ENCODE measurements at regions not wholly inside any gene's neighbourhood (a gene's known extent, or its start where the extent isn't known, plus 50 kb on each side); places are given as distances from the start of the nearest gene placed in this dataset.

- TF ChIP-seq RAD21 (IDR thresholded peaks at IDR 0.05; ENCODE audit: low read depth) (no peak), TAF1 (IDR thresholded peaks at IDR 0.05; ENCODE audit: low read depth) (no peak), CEBPB (IDR thresholded peaks at IDR 0.05) (no peak), TEAD4 (IDR thresholded peaks at IDR 0.05) (no peak), CREB1 (IDR thresholded peaks at IDR 0.05; ENCODE audit: low read depth) (no peak), EP300 (IDR thresholded peaks at IDR 0.05; ENCODE audit: borderline replicate concordance) (no peak), YY1 (IDR thresholded peaks at IDR 0.05; ENCODE audit: low read depth) (no peak), ZBTB7A (IDR thresholded peaks at IDR 0.05; ENCODE audit: low read depth) (no peak), USF1 (IDR thresholded peaks at IDR 0.05) (no peak), EGR1 (IDR thresholded peaks at IDR 0.05) (no peak), FOXM1 (IDR thresholded peaks at IDR 0.05; ENCODE audit: borderline replicate concordance, low read depth) (no peak), NFIC (IDR thresholded peaks at IDR 0.05) (no peak), TCF12 (IDR thresholded peaks at IDR 0.05; ENCODE audit: low read depth) (no peak)
- TF ChIP-seq, protein P1, sequence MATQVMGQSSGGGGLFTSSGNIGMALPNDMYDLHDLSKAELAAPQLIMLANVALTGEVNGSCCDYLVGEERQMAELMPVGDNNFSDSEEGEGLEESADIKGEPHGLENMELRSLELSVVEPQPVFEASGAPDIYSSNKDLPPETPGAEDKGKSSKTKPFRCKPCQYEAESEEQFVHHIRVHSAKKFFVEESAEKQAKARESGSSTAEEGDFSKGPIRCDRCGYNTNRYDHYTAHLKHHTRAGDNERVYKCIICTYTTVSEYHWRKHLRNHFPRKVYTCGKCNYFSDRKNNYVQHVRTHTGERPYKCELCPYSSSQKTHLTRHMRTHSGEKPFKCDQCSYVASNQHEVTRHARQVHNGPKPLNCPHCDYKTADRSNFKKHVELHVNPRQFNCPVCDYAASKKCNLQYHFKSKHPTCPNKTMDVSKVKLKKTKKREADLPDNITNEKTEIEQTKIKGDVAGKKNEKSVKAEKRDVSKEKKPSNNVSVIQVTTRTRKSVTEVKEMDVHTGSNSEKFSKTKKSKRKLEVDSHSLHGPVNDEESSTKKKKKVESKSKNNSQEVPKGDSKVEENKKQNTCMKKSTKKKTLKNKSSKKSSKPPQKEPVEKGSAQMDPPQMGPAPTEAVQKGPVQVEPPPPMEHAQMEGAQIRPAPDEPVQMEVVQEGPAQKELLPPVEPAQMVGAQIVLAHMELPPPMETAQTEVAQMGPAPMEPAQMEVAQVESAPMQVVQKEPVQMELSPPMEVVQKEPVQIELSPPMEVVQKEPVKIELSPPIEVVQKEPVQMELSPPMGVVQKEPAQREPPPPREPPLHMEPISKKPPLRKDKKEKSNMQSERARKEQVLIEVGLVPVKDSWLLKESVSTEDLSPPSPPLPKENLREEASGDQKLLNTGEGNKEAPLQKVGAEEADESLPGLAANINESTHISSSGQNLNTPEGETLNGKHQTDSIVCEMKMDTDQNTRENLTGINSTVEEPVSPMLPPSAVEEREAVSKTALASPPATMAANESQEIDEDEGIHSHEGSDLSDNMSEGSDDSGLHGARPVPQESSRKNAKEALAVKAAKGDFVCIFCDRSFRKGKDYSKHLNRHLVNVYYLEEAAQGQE (IDR thresholded peaks at IDR 0.05; ENCODE audit: low read depth) = no peak
- TF ChIP-seq, protein P2, sequence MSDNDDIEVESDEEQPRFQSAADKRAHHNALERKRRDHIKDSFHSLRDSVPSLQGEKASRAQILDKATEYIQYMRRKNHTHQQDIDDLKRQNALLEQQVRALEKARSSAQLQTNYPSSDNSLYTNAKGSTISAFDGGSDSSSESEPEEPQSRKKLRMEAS (IDR thresholded peaks at IDR 0.05) = no peak
These were observed 274.3 kb upstream of the CAMK1G start for GRCh38 chr1:209309198-209309597.

DNA sequence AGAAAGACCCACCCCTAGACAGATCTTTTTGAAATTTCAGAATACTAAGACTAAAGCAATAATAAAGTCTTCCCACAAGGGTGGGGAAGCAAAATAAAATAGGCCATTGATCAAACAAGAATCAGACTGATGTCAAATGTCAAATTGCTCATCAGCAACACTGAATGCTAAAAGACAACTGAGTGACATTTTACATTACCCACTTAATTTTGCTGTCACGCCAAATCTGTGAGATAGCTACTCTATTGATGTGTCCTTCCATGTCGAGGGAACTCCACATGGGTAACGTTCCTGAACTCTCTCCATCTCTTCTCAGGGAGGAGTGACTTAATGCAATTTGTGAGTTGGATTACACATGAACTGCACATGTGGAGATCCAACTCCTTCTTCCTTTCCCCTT lies 271.7 kb upstream of the CAMK1G start:
- TF ChIP-seq YY1 (IDR thresholded peaks at IDR 0.05; ENCODE audit: low read depth) = no peak
- TF ChIP-seq TCF12 (IDR thresholded peaks at IDR 0.05; ENCODE audit: low read depth) = no peak
- no peak for TF ChIP-seq CEBPB (IDR thresholded peaks at IDR 0.05)
- TF ChIP-seq CREB1 (IDR thresholded peaks at IDR 0.05; ENCODE audit: low read depth) = no peak
- TF ChIP-seq ZBTB7A (IDR thresholded peaks at IDR 0.05; ENCODE audit: low read depth) = no peak
- TF ChIP-seq, protein P1 (IDR thresholded peaks at IDR 0.05; ENCODE audit: low read depth) = no peak
- TF ChIP-seq, protein P2 (IDR thresholded peaks at IDR 0.05) = no peak
- TF ChIP-seq EP300 (IDR thresholded peaks at IDR 0.05; ENCODE audit: borderline replicate concordance) = no peak
- TF ChIP-seq FOXM1 (IDR thresholded peaks at IDR 0.05; ENCODE audit: borderline replicate concordance, low read depth) = no peak
- no peak for TF ChIP-seq RAD21 (IDR thresholded peaks at IDR 0.05; ENCODE audit: low read depth)
- no peak for TF ChIP-seq TEAD4 (IDR thresholded peaks at IDR 0.05)
- TF ChIP-seq NFIC (IDR thresholded peaks at IDR 0.05) = no peak
- no peak for TF ChIP-seq USF1 (IDR thresholded peaks at IDR 0.05)
- TF ChIP-seq TAF1 (IDR thresholded peaks at IDR 0.05; ENCODE audit: low read depth) = no peak
- TF ChIP-seq EGR1 (IDR thresholded peaks at IDR 0.05) = no peak

- TF ChIP-seq TCF12 (IDR thresholded peaks at IDR 0.05; ENCODE audit: low read depth) = no peak
- TF ChIP-seq CREB1 (IDR thresholded peaks at IDR 0.05; ENCODE audit: low read depth) = no peak
- TF ChIP-seq, protein P2 (IDR thresholded peaks at IDR 0.05) = no peak
- TF ChIP-seq, protein P1 (IDR thresholded peaks at IDR 0.05; ENCODE audit: low read depth) = no peak
- no peak for TF ChIP-seq CEBPB (IDR thresholded peaks at IDR 0.05)
- TF ChIP-seq USF1 (IDR thresholded peaks at IDR 0.05) = no peak
- no peak for TF ChIP-seq EP300 (IDR thresholded peaks at IDR 0.05; ENCODE audit: borderline replicate concordance)
- no peak for TF ChIP-seq RAD21 (IDR thresholded peaks at IDR 0.05; ENCODE audit: low read depth)
- TF ChIP-seq NFIC (IDR thresholded peaks at IDR 0.05) = no peak
- no peak for TF ChIP-seq ZBTB7A (IDR thresholded peaks at IDR 0.05; ENCODE audit: low read depth)
- TF ChIP-seq FOXM1 (IDR thresholded peaks at IDR 0.05; ENCODE audit: borderline replicate concordance, low read depth) = no peak
- TF ChIP-seq YY1 (IDR thresholded peaks at IDR 0.05; ENCODE audit: low read depth) = no peak
These were observed 266.6 kb upstream of the CAMK1G start for GRCh38 chr1:209316929-209317328.

Measured in Ishikawa (cell line).